Bronchial epithelial cell (primary cell): ENCODE measurements at regions not wholly inside any gene's neighbourhood (a gene's known extent, or its start where the extent isn't known, plus 50 kb on each side); places are given as distances from the start of the nearest gene placed in this dataset.

Experiments
- DNase-seq: peaks from one replicate; pipeline ENCODE4 v3.0.0-alpha.2; 2010; ENCODE audit warnings: low read depth
- FAIRE-seq: peaks from 2 replicates; lab custom pipeline; 2011; peaks lifted over from hg19 to GRCh38; lab: Jason Lieb, UNC
- H3K27me3 ChIP-seq: 2 replicates; pipeline ENCODE4 v1.5.1; 2011; ENCODE audit warnings: low read length; ENCODE audit not compliant: control insufficient read depth, insufficient read depth
- H3K36me3 ChIP-seq: 2 replicates; pipeline ENCODE4 v1.5.1; 2011; ENCODE audit warnings: low read length; ENCODE audit not compliant: control insufficient read depth, insufficient read depth
- H3K4me3 ChIP-seq: 2 replicates; pipeline ENCODE4 v1.5.1; 2011; ENCODE audit warnings: mild to moderate bottlenecking, low read depth, low read length, control low read depth
- CTCF ChIP-seq: IDR thresholded peaks from 2 replicates; pipeline ENCODE4 v1.5.1; 2011; ENCODE audit warnings: mild to moderate bottlenecking, moderate library complexity, low read length, control low read depth, inconsistent platforms; ENCODE audit not compliant: insufficient read depth, severe bottlenecking

- H3K4me3 ChIP-seq = no peak overlapping the region
- TF ChIP-seq CTCF = no peak
- H3K27me3 ChIP-seq = no peaks in the 10 kb centered on the region
- FAIRE-seq = no peak
- no peaks in the 10 kb centered on the region for H3K36me3 ChIP-seq
- DNase-seq = peak; percentile 73
Observed at GRCh38 chr22:27183474-27183873, 526.1 kb downstream of the MIAT start.

- FAIRE-seq (no peak), DNase-seq (no peak)
- Histone ChIP-seq H3K36me3 (no peaks in the 10 kb centered on the region), H3K4me3 (no peak overlapping the region), H3K27me3 (no peaks in the 10 kb centered on the region)
- TF ChIP-seq CTCF = no peak
Observed at GRCh38 chr22:27185099-27185709, 527.8 kb downstream of the MIAT start.

- H3K36me3 ChIP-seq = no peaks in the 10 kb centered on the region
- H3K27me3 ChIP-seq = no peaks in the 10 kb centered on the region
- no peak overlapping the region for H3K4me3 ChIP-seq
- TF ChIP-seq CTCF = no peak
- no peak for FAIRE-seq
- DNase-seq = no peak
Observed at GRCh38 chr22:27185760-27186302, 528.4 kb downstream of the MIAT start.

GRCh38 chr22:27186643-27187042 is 529.3 kb downstream of the MIAT start:
- no peak for DNase-seq
- no peaks in the 10 kb centered on the region for H3K36me3 ChIP-seq
- no peak for TF ChIP-seq CTCF
- no peak for FAIRE-seq
- H3K4me3 ChIP-seq = no peak overlapping the region
- no peaks in the 10 kb centered on the region for H3K27me3 ChIP-seq

- no peaks in the 10 kb centered on the region for H3K27me3 ChIP-seq
- no peak overlapping the region for H3K4me3 ChIP-seq
- no peak for TF ChIP-seq CTCF
- H3K36me3 ChIP-seq = no peaks in the 10 kb centered on the region
- DNase-seq (no peak), FAIRE-seq (no peak)
Observed at GRCh38 chr22:27192135-27192829, 534.9 kb downstream of the MIAT start.
